ENCODE measurements at regions not wholly inside any gene's neighbourhood (a gene's known extent, or its start where the extent isn't known, plus 50 kb on each side); places are given as distances from the start of the nearest gene placed in this dataset.

DNA sequence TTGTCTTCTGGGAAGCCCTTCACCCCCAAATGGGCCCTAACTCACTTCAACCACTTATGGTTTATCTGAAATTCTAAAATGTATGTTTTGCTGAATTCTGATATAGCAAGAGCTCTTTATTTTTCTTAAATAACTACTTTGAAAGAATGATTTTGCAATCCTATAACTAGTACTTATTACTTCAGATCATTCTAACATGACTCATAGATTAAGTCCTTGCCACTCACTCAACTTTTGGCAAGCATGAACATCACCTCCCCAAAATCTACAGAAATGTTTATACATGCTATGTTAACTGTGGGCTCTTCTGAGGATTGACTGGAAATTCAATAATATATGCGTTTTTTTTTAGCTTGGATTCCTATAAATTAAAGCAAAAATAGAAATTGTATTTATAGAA, 367.4 kb upstream of the FAT3 start:
- no peak overlapping the region for H2BK15ac ChIP-seq (ENCODE audit: low read depth, poor library complexity, severe bottlenecking)
- H3K9ac ChIP-seq (ENCODE audit: low read length) = peak overlapping the region; percentile 3
- no peaks in the 10 kb centered on the region for H3K27me3 ChIP-seq (ENCODE audit: control insufficient read depth in 1 of 2, insufficient read depth in 1 of 2, low read length in 2 of 2)
- no CpG with 5 or more reads among the region's 1 CpG for WGBS
- no peaks in the 10 kb centered on the region for H3K79me1 ChIP-seq (replicated peaks; ENCODE audit: low read length, poor library complexity, severe bottlenecking)
- H3K36me3 ChIP-seq (ENCODE audit: control insufficient read depth in 1 of 2, insufficient read depth in 2 of 2, low read depth in 1 of 2, low read length in 2 of 2) = no peaks in the 10 kb centered on the region
- H3K4ac ChIP-seq (ENCODE audit: low read depth in 1 of 2, low read length in 2 of 2) = no peak overlapping the region
- H2BK5ac ChIP-seq (ENCODE audit: low read depth, low read length, poor library complexity, severe bottlenecking) = no peak overlapping the region
- H3K4me2 ChIP-seq (ENCODE audit: low read length, poor library complexity, severe bottlenecking) = no peak overlapping the region
- no peak for DNase-seq
- no peaks in the 10 kb centered on the region for H3K9me3 ChIP-seq (ENCODE audit: control insufficient read depth, low read length)
- H3K27ac ChIP-seq (ENCODE audit: low read length, poor library complexity, severe bottlenecking) = no peak overlapping the region
- no peak overlapping the region for H3K14ac ChIP-seq (ENCODE audit: low read length in 2 of 2)
- H3K18ac ChIP-seq (ENCODE audit: low read depth in 1 of 2, low read length in 2 of 2) = no peak overlapping the region
- no peak overlapping the region for H3K4me3 ChIP-seq (ENCODE audit: insufficient read depth in 1 of 2, low read depth in 1 of 2, low read length in 2 of 2)
- no peak overlapping the region for H2AFZ ChIP-seq (ENCODE audit: low read depth, low read length)
- no peak overlapping the region for H4K8ac ChIP-seq (ENCODE audit: low read length)
- H2AK5ac ChIP-seq (ENCODE audit: low read length, severe bottlenecking) = no peak overlapping the region
- H2BK12ac ChIP-seq (ENCODE audit: low read length in 2 of 2) = no peak overlapping the region
- H2BK120ac ChIP-seq (ENCODE audit: low read depth, low read length) = no peak overlapping the region
- no peaks in the 10 kb centered on the region for H3K4me1 ChIP-seq (ENCODE audit: control insufficient read depth, insufficient read depth, low read depth, low read length)
- no peak overlapping the region for H3K23ac ChIP-seq (ENCODE audit: low read length in 2 of 2)
- no peak overlapping the region for H4K91ac ChIP-seq (ENCODE audit: low read length)

DNA sequence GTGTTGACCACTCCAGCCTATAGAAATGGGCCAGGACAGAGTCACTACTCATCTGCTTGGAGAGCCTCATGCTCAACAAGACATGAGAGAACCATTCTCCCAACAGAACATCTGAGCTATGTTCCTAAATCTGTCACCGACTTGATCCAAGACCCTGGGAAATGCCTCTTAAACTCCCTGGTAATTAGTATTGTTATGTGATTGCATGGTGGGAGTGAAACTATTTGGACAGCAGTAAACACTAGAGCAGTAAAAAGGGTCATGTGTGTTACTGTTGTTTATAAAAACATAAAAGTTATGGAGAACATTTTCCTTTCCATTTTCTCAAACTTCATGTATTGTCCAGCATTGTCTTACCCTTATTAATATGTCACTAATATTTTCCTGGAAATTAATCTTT, 369.8 kb upstream of the FAT3 start:
- no peak overlapping the region for H3K18ac ChIP-seq (ENCODE audit: low read depth in 1 of 2, low read length in 2 of 2)

DNA sequence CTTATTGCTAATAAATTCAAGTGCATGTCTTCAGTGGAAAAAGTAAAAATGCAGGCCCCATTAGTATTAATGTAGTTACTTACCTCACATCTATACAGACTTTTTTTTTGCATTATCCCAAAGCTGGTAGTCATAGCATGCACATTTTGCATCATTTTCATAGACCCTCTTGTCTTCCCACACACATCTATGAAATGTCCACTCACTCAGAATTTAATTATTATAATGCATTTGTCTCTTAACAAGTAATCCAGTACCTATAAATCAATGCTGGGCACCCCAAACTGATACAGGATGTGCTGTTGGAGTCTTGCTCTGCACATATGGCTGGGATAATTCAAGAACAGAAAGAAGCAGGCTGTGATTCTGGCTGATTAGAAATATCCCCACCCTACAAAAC, 370.4 kb upstream of the FAT3 start:
- Histone ChIP-seq H3K18ac (ENCODE audit: low read depth in 1 of 2, low read length in 2 of 2) (no peak overlapping the region), H3K14ac (ENCODE audit: low read length in 2 of 2) (no peak overlapping the region), H3K36me3 (ENCODE audit: control insufficient read depth in 1 of 2, insufficient read depth in 2 of 2, low read depth in 1 of 2, low read length in 2 of 2) (no peaks in the 10 kb centered on the region), H3K27me3 (ENCODE audit: control insufficient read depth in 1 of 2, insufficient read depth in 1 of 2, low read length in 2 of 2) (peaks cover 0 to 5% of the 10 kb centered on the region in 2 experiments), H2BK12ac (ENCODE audit: low read length in 2 of 2) (no peak overlapping the region), H2AFZ (ENCODE audit: low read depth, low read length) (no peak overlapping the region), H3K23ac (ENCODE audit: low read length in 2 of 2) (no peak overlapping the region), H2BK5ac (ENCODE audit: low read depth, low read length, poor library complexity, severe bottlenecking) (no peak overlapping the region), H3K9ac (ENCODE audit: low read length) (no peak overlapping the region), H3K27ac (ENCODE audit: low read length, poor library complexity, severe bottlenecking) (no peak overlapping the region), H3K79me1 (replicated peaks; ENCODE audit: low read length, poor library complexity, severe bottlenecking) (no peaks in the 10 kb centered on the region), H3K4me3 (ENCODE audit: insufficient read depth in 1 of 2, low read depth in 1 of 2, low read length in 2 of 2) (no peak overlapping the region), H4K8ac (ENCODE audit: low read length) (no peak overlapping the region), H2BK15ac (ENCODE audit: low read depth, poor library complexity, severe bottlenecking) (no peak overlapping the region), H2AK5ac (ENCODE audit: low read length, severe bottlenecking) (no peak overlapping the region), H3K4me1 (ENCODE audit: control insufficient read depth, insufficient read depth, low read depth, low read length) (no peaks in the 10 kb centered on the region), H2BK120ac (ENCODE audit: low read depth, low read length) (no peak overlapping the region), H4K91ac (ENCODE audit: low read length) (no peak overlapping the region), H3K4ac (ENCODE audit: low read depth in 1 of 2, low read length in 2 of 2) (no peak overlapping the region), H3K9me3 (ENCODE audit: control insufficient read depth, low read length) (no peaks in the 10 kb centered on the region), H3K4me2 (ENCODE audit: low read length, poor library complexity, severe bottlenecking) (no peak overlapping the region)
- DNase-seq = no peak

More for the DNA sequence above, 369.8 kb upstream of the FAT3 start:
- no peak overlapping the region for H2BK5ac ChIP-seq (ENCODE audit: low read depth, low read length, poor library complexity, severe bottlenecking)
- no peaks in the 10 kb centered on the region for H3K4me1 ChIP-seq (ENCODE audit: control insufficient read depth, insufficient read depth, low read depth, low read length)
- no peak overlapping the region for H2BK12ac ChIP-seq (ENCODE audit: low read length in 2 of 2)
- WGBS = 75% methylated on average over 1 of the region's 1 CpG
- H3K4ac ChIP-seq (ENCODE audit: low read depth in 1 of 2, low read length in 2 of 2) = no peak overlapping the region
- H3K79me1 ChIP-seq (replicated peaks; ENCODE audit: low read length, poor library complexity, severe bottlenecking) = no peaks in the 10 kb centered on the region
- no peak overlapping the region for H3K23ac ChIP-seq (ENCODE audit: low read length in 2 of 2)
- no peaks in the 10 kb centered on the region for H3K9me3 ChIP-seq (ENCODE audit: control insufficient read depth, low read length)
- no peak overlapping the region for H2AFZ ChIP-seq (ENCODE audit: low read depth, low read length)
- H3K4me2 ChIP-seq (ENCODE audit: low read length, poor library complexity, severe bottlenecking) = no peak overlapping the region
- no peak overlapping the region for H2AK5ac ChIP-seq (ENCODE audit: low read length, severe bottlenecking)
- no peak overlapping the region for H3K9ac ChIP-seq (ENCODE audit: low read length)
- no peak overlapping the region for H4K91ac ChIP-seq (ENCODE audit: low read length)
- no peaks in the 10 kb centered on the region for H3K27me3 ChIP-seq (ENCODE audit: control insufficient read depth in 1 of 2, insufficient read depth in 1 of 2, low read length in 2 of 2)
- H4K8ac ChIP-seq (ENCODE audit: low read length) = no peak overlapping the region
- H2BK120ac ChIP-seq (ENCODE audit: low read depth, low read length) = no peak overlapping the region
- H3K36me3 ChIP-seq (ENCODE audit: control insufficient read depth in 1 of 2, insufficient read depth in 2 of 2, low read depth in 1 of 2, low read length in 2 of 2) = no peaks in the 10 kb centered on the region
- H3K14ac ChIP-seq (ENCODE audit: low read length in 2 of 2) = no peak overlapping the region
- no peak overlapping the region for H3K27ac ChIP-seq (ENCODE audit: low read length, poor library complexity, severe bottlenecking)
- no peak for DNase-seq
- no peak overlapping the region for H2BK15ac ChIP-seq (ENCODE audit: low read depth, poor library complexity, severe bottlenecking)
- no peak overlapping the region for H3K4me3 ChIP-seq (ENCODE audit: insufficient read depth in 1 of 2, low read depth in 1 of 2, low read length in 2 of 2)

DNA sequence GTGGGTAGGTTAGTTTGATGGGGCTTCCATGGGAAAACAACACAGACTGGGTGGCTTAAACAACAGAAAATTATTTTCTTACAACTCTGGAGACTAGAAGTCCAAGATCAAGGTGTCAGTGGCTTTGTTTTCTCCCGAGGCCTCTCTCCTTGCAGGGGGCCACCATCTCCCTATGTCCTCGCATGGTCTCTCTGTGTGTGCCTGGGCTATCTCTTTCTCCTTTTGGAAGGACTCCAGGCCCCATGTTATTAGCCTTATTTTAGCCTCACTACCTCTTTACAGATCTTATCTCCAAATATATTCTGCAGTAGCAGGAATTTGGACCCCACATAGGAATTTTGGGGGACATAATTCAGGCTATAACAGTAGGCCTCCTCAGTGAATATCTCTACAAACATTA, 372.7 kb upstream of the FAT3 start:
- H2BK120ac ChIP-seq (ENCODE audit: low read depth, low read length) = no peak overlapping the region
- H2BK15ac ChIP-seq (ENCODE audit: low read depth, poor library complexity, severe bottlenecking) = no peak overlapping the region
- H4K8ac ChIP-seq (ENCODE audit: low read length) = no peak overlapping the region
- no peaks in the 10 kb centered on the region for H3K4me1 ChIP-seq (ENCODE audit: control insufficient read depth, insufficient read depth, low read depth, low read length)
- H3K18ac ChIP-seq (ENCODE audit: low read depth in 1 of 2, low read length in 2 of 2) = no peak overlapping the region
- H2BK5ac ChIP-seq (ENCODE audit: low read depth, low read length, poor library complexity, severe bottlenecking) = no peak overlapping the region
- H3K14ac ChIP-seq (ENCODE audit: low read length in 2 of 2) = no peak overlapping the region
- no peaks in the 10 kb centered on the region for H3K36me3 ChIP-seq (ENCODE audit: control insufficient read depth in 1 of 2, insufficient read depth in 2 of 2, low read depth in 1 of 2, low read length in 2 of 2)
- no peak overlapping the region for H2AFZ ChIP-seq (ENCODE audit: low read depth, low read length)
- H3K4me2 ChIP-seq (ENCODE audit: low read length, poor library complexity, severe bottlenecking) = no peak overlapping the region
- no peak overlapping the region for H4K91ac ChIP-seq (ENCODE audit: low read length)
- H3K4me3 ChIP-seq (ENCODE audit: insufficient read depth in 1 of 2, low read depth in 1 of 2, low read length in 2 of 2) = no peak overlapping the region
- no peak overlapping the region for H2AK5ac ChIP-seq (ENCODE audit: low read length, severe bottlenecking)
- peaks cover 0 to 5% of the 10 kb centered on the region in 2 experiments for H3K27me3 ChIP-seq (ENCODE audit: control insufficient read depth in 1 of 2, insufficient read depth in 1 of 2, low read length in 2 of 2)
- no peak overlapping the region for H3K23ac ChIP-seq (ENCODE audit: low read length in 2 of 2)
- no peak for DNase-seq
- no peak overlapping the region for H3K4ac ChIP-seq (ENCODE audit: low read depth in 1 of 2, low read length in 2 of 2)
- H2BK12ac ChIP-seq (ENCODE audit: low read length in 2 of 2) = no peak overlapping the region
- no peaks in the 10 kb centered on the region for H3K9me3 ChIP-seq (ENCODE audit: control insufficient read depth, low read length)
- WGBS = 64% methylated on average over 2 of the region's 2 CpGs
- H3K27ac ChIP-seq (ENCODE audit: low read length, poor library complexity, severe bottlenecking) = no peak overlapping the region
- H3K79me1 ChIP-seq (replicated peaks; ENCODE audit: low read length, poor library complexity, severe bottlenecking) = no peaks in the 10 kb centered on the region
- H3K9ac ChIP-seq (ENCODE audit: low read length) = no peak overlapping the region

Measured in mesenchymal stem cell (in vitro differentiated cells and primary cell).